SK-N-SH treated with all-trans-retinoic acid at 6 μM for 48 hours (cell line): ENCODE measurements at regions not wholly inside any gene's neighbourhood (a gene's known extent, or its start where the extent isn't known, plus 50 kb on each side); places are given as distances from the start of the nearest gene placed in this dataset.

Source experiments
- ATAC-seq: fragments of 200-7000 bp; cut with Tn5 transposase; 3 replicates; pipeline ENCODE4 v1.9.1; 2020; ENCODE audit warnings: mild to moderate bottlenecking, moderate library complexity
- ARNTL ChIP-seq: fragments of 450-650 bp; formaldehyde crosslinking; IDR thresholded peaks from 2 replicates; pipeline ENCODE4 v1.5.0; 2020; ENCODE audit warnings: low read depth, mild to moderate bottlenecking, moderate library complexity, borderline replicate concordance
- BACH2 ChIP-seq: fragments of 250-450 bp; sonication (Bioruptor Pico); IDR thresholded peaks from 2 replicates; pipeline ENCODE4 v1.9.0; 2021; ENCODE audit warnings: mild to moderate bottlenecking, borderline replicate concordance
- CREB5 ChIP-seq: fragments of 250-450 bp; sonication (Bioruptor Pico); IDR thresholded peaks from 2 replicates; pipeline ENCODE4 v1.5.1; 2020; ENCODE audit warnings: low read depth, mild to moderate bottlenecking, moderate library complexity
- CSDC2 ChIP-seq: fragments of 250-450 bp; sonication (Bioruptor Pico); IDR thresholded peaks from 2 replicates; pipeline ENCODE4 v1.5.0; 2020; ENCODE audit warnings: mild to moderate bottlenecking, moderate library complexity
- ESRRG ChIP-seq: fragments of 250-450 bp; sonication (Bioruptor Pico); IDR thresholded peaks from 2 replicates; pipeline ENCODE4 v1.6.1; 2021; ENCODE audit warnings: mild to moderate bottlenecking
- ISL1 ChIP-seq: fragments of 250-450 bp; sonication (Bioruptor Pico); IDR thresholded peaks from 2 replicates; pipeline ENCODE4 v2.1.2; 2022; ENCODE audit warnings: mild to moderate bottlenecking, moderate library complexity
- OSR1 ChIP-seq: fragments of 250-450 bp; sonication (Bioruptor Pico); IDR thresholded peaks from 2 replicates; pipeline ENCODE4 v1.8.0; 2022; ENCODE audit warnings: moderate library complexity, mild to moderate bottlenecking, inconsistent platforms
- PPARA ChIP-seq: fragments of 250-450 bp; sonication (Bioruptor Pico); IDR thresholded peaks from 2 replicates; pipeline ENCODE4 v1.5.0; 2020; ENCODE audit warnings: mild to moderate bottlenecking, borderline replicate concordance
- RARB ChIP-seq: fragments of 250-450 bp; sonication (Bioruptor Pico); IDR thresholded peaks from 2 replicates; pipeline ENCODE4 v1.8.0; 2021; ENCODE audit warnings: mild to moderate bottlenecking, moderate library complexity
- SNAI2 ChIP-seq: fragments of 250-450 bp; sonication (Bioruptor Pico); IDR thresholded peaks from 2 replicates; pipeline ENCODE4 v1.5.0; 2020; ENCODE audit warnings: mild to moderate bottlenecking, moderate library complexity
- TCF4 ChIP-seq: fragments of 250-450 bp; sonication (Bioruptor Pico); IDR thresholded peaks from 2 replicates; pipeline ENCODE4 v1.8.0; 2021; ENCODE audit warnings: mild to moderate bottlenecking, moderate library complexity, borderline replicate concordance
- ZC3H10 ChIP-seq: fragments of 250-450 bp; sonication (Bioruptor Pico); IDR thresholded peaks from 2 replicates; pipeline ENCODE4 v1.5.1; 2021; ENCODE audit warnings: mild to moderate bottlenecking, moderate library complexity
- ZFP3 ChIP-seq: fragments of 250-450 bp; sonication (Bioruptor Pico); IDR thresholded peaks from 2 replicates; pipeline ENCODE4 v1.5.0; 2020; ENCODE audit warnings: mild to moderate bottlenecking, moderate library complexity
- ZFP30 ChIP-seq: fragments of 450-650 bp; formaldehyde crosslinking; IDR thresholded peaks from 2 replicates; pipeline ENCODE4 v1.5.0; 2022; ENCODE audit warnings: mild to moderate bottlenecking, moderate library complexity
- ZNF565 ChIP-seq: fragments of 450-650 bp; formaldehyde crosslinking; conservative IDR thresholded peaks from 2 replicates; pipeline ENCODE4 v1.5.0; 2020; ENCODE audit warnings: low read depth, mild to moderate bottlenecking, moderate library complexity
- ZNF70 ChIP-seq: fragments of 450-650 bp; formaldehyde crosslinking; IDR thresholded peaks from 2 replicates; pipeline ENCODE4 v1.5.0; 2020; ENCODE audit warnings: mild to moderate bottlenecking, moderate library complexity
- ZNF8 ChIP-seq: fragments of 450-650 bp; formaldehyde crosslinking; IDR thresholded peaks from 2 replicates; pipeline ENCODE4 v1.5.0; 2020; ENCODE audit warnings: mild to moderate bottlenecking, moderate library complexity
- TF ChIP-seq, protein P1 (sequence below): fragments of 250-450 bp; sonication (Bioruptor Pico); IDR thresholded peaks from 2 replicates; pipeline ENCODE4 v1.8.0; 2020; ENCODE audit warnings: mild to moderate bottlenecking, moderate library complexity, borderline replicate concordance
- TF ChIP-seq, protein P2 (sequence below): fragments of 250-450 bp; sonication (Bioruptor Pico); IDR thresholded peaks from 2 replicates; pipeline ENCODE4 v1.8.0; 2021; ENCODE audit warnings: low read depth, mild to moderate bottlenecking, moderate library complexity, borderline replicate concordance
- TF ChIP-seq, protein P3 (sequence below): fragments of 250-450 bp; sonication (Bioruptor Pico); IDR thresholded peaks from 2 replicates; pipeline ENCODE4 v1.5.1; 2021; ENCODE audit warnings: mild to moderate bottlenecking, moderate library complexity

GRCh38 chr10:124294811-124295770 is 123.6 kb downstream of the OAT start:
- no peak for ATAC-seq
- TF ChIP-seq ZC3H10 (no peak), ZFP3 (CRISPR knock-in tag) (no peak), CSDC2 (CRISPR knock-in tag) (no peak), RARB (no peak), ZNF565 (CRISPR knock-in tag) (no peak), ESRRG (CRISPR knock-in tag) (no peak), ZNF70 (CRISPR knock-in tag) (no peak), OSR1 (CRISPR knock-in tag) (no peak)
- TF ChIP-seq, protein P1, sequence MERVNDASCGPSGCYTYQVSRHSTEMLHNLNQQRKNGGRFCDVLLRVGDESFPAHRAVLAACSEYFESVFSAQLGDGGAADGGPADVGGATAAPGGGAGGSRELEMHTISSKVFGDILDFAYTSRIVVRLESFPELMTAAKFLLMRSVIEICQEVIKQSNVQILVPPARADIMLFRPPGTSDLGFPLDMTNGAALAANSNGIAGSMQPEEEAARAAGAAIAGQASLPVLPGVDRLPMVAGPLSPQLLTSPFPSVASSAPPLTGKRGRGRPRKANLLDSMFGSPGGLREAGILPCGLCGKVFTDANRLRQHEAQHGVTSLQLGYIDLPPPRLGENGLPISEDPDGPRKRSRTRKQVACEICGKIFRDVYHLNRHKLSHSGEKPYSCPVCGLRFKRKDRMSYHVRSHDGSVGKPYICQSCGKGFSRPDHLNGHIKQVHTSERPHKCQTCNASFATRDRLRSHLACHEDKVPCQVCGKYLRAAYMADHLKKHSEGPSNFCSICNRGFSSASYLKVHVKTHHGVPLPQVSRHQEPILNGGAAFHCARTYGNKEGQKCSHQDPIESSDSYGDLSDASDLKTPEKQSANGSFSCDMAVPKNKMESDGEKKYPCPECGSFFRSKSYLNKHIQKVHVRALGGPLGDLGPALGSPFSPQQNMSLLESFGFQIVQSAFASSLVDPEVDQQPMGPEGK (CRISPR knock-in tag), result no peak

DNA sequence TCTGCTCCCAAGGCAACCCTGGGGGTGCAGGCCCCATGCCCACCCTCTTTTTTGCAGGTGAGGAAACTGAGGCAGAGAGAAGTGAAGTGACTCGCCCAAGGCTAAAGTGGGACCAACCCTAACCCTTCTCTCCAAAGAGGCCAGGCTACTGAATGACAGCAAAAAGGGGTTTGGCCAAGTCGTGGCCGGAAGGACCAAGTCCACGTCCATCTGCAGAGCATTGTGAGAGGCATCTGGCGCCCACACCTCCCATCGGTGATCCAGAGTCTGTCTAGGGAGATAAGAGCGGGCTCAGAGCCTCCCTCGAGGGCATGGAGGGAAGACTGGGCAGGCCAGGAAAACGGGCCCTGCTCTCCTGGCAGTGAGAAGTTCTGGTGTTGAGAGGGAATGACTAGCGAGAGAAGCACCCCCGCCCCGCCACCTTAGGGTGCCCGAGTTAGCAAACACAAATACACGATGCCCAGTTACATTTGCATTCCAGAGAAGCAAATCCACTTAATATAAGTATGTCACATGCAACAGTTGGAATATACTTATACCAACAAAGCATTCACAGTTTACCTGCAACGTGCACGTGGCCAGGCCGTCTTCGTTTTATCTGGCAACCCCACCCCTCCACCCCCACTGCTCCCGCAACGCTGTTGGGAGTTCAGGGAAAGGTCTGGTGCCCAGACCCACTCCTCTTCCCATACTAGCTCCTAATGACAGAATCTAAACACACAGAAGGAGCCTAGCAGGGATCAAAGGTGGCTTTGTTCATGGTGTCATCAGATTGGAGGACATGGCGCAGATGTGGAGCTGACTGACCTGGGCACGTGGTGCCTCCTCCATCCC is 124.9 kb downstream of the OAT start:
- no peak for TF ChIP-seq ZFP30 (CRISPR knock-in tag)
- TF ChIP-seq ESRRG (CRISPR knock-in tag), result no peak
- no peak for TF ChIP-seq CSDC2 (CRISPR knock-in tag)
- no peak for TF ChIP-seq TCF4 (CRISPR knock-in tag)
- no peak for ATAC-seq

DNA sequence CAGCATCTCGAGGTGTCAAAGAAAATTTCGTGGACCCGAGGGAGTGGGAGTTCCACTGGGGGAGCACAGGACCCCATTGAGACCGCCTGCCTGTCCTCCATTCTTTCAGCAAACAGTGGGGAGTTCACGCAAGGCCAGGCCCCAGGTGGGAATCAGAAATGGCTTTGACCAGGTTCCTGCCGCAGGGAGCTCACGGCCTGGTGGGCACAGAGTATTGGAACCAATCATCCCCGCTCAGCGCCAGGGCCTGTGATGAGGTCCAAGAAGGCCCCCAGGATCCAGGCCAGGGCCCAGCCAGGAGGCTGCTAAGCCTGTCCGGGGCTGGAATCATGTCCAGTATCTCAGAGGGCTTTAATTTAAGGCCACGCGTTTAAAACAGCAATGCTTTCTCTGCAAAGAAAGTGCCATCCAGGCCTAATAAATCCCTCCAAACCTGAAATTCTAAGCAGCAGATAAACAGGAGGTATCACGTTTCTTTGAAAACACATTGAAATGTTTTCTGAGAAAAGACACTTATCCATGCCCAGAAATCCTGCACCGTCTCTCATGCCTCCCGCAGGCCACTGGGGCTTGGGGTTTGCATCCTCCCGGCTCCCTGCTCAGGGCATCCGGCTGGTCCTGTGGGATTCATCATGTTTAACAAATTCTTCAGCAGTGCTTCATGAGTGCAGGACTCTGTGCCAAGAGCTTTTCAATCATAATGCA is 125.7 kb downstream of the OAT start:
- no peak for ATAC-seq
- TF ChIP-seq TCF4 (CRISPR knock-in tag) (no peak), ZFP3 (CRISPR knock-in tag) (no peak), CREB5 (no peak), RARB (no peak), ZNF8 (CRISPR knock-in tag) (no peak), CSDC2 (CRISPR knock-in tag) (no peak), ZNF565 (CRISPR knock-in tag) (no peak), ARNTL (CRISPR knock-in tag) (no peak), PPARA (CRISPR knock-in tag) (no peak)
- TF ChIP-seq, protein P1 (CRISPR knock-in tag), result no peak
- TF ChIP-seq, all 23 proteins: peak for 0

DNA sequence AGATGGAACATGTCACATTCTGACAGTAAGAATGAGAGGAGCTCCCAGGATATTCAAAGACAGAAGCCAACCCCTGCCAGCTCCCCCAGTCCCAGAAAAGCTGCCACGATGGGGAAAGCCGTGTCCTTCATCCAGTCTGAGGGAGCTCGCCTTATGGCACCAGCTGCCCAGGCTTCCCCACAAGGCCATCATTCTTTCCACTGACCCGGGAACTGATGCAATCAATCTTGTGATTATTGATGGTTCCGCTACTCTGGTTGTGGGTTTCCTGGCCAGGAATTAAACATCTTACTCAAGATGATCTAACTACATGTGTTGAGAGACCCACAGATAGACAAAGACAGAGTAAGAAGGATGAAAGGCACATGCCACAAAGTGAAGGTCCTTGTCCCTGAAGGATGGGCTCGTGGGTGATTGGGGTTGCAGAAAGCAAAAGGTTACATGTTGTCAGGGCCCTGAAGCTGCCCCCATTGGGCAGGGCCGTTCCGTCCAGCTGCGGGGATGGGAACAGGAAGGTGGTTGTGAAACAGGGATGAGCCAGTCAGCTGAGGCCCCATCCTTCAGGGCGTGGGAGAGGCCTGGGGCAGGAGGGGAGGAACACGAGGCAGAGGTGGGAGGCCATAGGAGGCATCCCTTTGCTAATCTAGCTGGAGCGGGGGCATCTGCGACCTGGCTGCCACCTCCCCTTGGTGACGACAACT is 127.6 kb downstream of the OAT start:
- ATAC-seq, result no peak
- TF ChIP-seq, protein P2, sequence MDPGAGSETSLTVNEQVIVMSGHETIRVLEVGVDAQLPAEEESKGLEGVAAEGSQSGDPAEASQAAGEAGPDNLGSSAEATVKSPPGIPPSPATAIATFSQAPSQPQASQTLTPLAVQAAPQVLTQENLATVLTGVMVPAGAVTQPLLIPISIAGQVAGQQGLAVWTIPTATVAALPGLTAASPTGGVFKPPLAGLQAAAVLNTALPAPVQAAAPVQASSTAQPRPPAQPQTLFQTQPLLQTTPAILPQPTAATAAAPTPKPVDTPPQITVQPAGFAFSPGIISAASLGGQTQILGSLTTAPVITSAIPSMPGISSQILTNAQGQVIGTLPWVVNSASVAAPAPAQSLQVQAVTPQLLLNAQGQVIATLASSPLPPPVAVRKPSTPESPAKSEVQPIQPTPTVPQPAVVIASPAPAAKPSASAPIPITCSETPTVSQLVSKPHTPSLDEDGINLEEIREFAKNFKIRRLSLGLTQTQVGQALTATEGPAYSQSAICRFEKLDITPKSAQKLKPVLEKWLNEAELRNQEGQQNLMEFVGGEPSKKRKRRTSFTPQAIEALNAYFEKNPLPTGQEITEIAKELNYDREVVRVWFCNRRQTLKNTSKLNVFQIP, result no peak
- TF ChIP-seq CREB5 (no peak), SNAI2 (CRISPR knock-in tag) (no peak), ZFP3 (CRISPR knock-in tag) (no peak), ZNF8 (CRISPR knock-in tag) (no peak), ISL1 (CRISPR knock-in tag) (no peak), RARB (no peak), BACH2 (CRISPR knock-in tag) (no peak), ZFP30 (CRISPR knock-in tag) (no peak), ZC3H10 (no peak), CSDC2 (CRISPR knock-in tag) (no peak), ZNF70 (CRISPR knock-in tag) (no peak), ESRRG (CRISPR knock-in tag) (no peak), OSR1 (CRISPR knock-in tag) (no peak)
- TF ChIP-seq, protein P3, sequence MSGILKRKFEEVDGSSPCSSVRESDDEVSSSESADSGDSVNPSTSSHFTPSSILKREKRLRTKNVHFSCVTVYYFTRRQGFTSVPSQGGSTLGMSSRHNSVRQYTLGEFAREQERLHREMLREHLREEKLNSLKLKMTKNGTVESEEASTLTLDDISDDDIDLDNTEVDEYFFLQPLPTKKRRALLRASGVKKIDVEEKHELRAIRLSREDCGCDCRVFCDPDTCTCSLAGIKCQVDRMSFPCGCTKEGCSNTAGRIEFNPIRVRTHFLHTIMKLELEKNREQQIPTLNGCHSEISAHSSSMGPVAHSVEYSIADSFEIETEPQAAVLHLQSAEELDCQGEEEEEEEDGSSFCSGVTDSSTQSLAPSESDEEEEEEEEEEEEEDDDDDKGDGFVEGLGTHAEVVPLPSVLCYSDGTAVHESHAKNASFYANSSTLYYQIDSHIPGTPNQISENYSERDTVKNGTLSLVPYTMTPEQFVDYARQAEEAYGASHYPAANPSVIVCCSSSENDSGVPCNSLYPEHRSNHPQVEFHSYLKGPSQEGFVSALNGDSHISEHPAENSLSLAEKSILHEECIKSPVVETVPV (CRISPR knock-in tag), result no peak
